ENCODE measurements at regions not wholly inside any gene's neighbourhood (a gene's known extent, or its start where the extent isn't known, plus 50 kb on each side); places are given as distances from the start of the nearest gene placed in this dataset.

GRCh38 chr16:50427107-50427506, 58.3 kb upstream of the BRD7 start:
- CTCF ChIA-PET: no interaction called here
- POLR2A ChIA-PET: no interaction called here

- POLR2A ChIA-PET: no interaction called here
- CTCF ChIA-PET: interaction anchor here (1.1 kb wide), 1 partner anchor 24 kb away, joined by 3 read pairs; no protein-coding TSS in a partner anchor
Measured at GRCh38 chr16:50425648-50426047, 56.9 kb upstream of the BRD7 start.

- ChIA-PET POLR2A (no interaction called here), CTCF (interaction anchor here (1.1 kb wide), 1 partner anchor 25 kb away, joined by 3 read pairs; no protein-coding TSS in a partner anchor)
Measured at GRCh38 chr16:50425044-50425443, 56.3 kb upstream of the BRD7 start.

GRCh38 chr16:50422926-50423325, 54.1 kb upstream of the BRD7 start:
- ChIA-PET POLR2A (no interaction called here), CTCF (no interaction called here)

- CTCF ChIA-PET: no interaction called here
- POLR2A ChIA-PET: no interaction called here
Measured at GRCh38 chr16:50419116-50419515, 50.3 kb upstream of the BRD7 start.

Data from activated CD8-positive, alpha-beta memory T cell treated with anti-CD3 and anti-CD28 coated beads for 36 hours (primary cell).